Fibroblast of pulmonary artery (primary cell): ENCODE measurements at regions not wholly inside any gene's neighbourhood (a gene's known extent, or its start where the extent isn't known, plus 50 kb on each side); places are given as distances from the start of the nearest gene placed in this dataset.

Experiments used
- DNase-seq: peaks from one replicate; pipeline ENCODE4 v3.0.0-alpha.2; 2010; ENCODE audit warnings: low read depth
- H3K4me3 ChIP-seq: replicated peaks from 2 replicates; pipeline ENCODE4 v1.5.1; 2011; ENCODE audit warnings: low read depth, mild to moderate bottlenecking, control low read depth, low read length, moderate library complexity
- CTCF ChIP-seq: IDR thresholded peaks from 2 replicates; pipeline ENCODE4 v1.5.1; 2011; ENCODE audit warnings: mild to moderate bottlenecking, control low read depth, low read length, inconsistent platforms; ENCODE audit errors: missing control alignments

GRCh38 chr10:131773370-131774343 is 127.2 kb upstream of the PPP2R2D start:
- no peak overlapping the region for H3K4me3 ChIP-seq
- no peak for TF ChIP-seq CTCF
- DNase-seq, result no peak

- TF ChIP-seq CTCF, result no peak
- DNase-seq, result no peak
- H3K4me3 ChIP-seq, result no peak overlapping the region
Measured at GRCh38 chr10:131774681-131775085, 126.1 kb upstream of the PPP2R2D start.

- no peak for DNase-seq
- no peak for TF ChIP-seq CTCF
- no peak overlapping the region for H3K4me3 ChIP-seq
Measured at GRCh38 chr10:131775433-131775832, 125.4 kb upstream of the PPP2R2D start.

GRCh38 chr10:131775833-131776232 is 125.0 kb upstream of the PPP2R2D start:
- no peak for TF ChIP-seq CTCF
- no peak for DNase-seq
- H3K4me3 ChIP-seq, result no peak overlapping the region

- DNase-seq, result no peak
- no peak for TF ChIP-seq CTCF
- H3K4me3 ChIP-seq, result no peak overlapping the region
Measured at GRCh38 chr10:131776496-131776895, 124.3 kb upstream of the PPP2R2D start.

- no peak for TF ChIP-seq CTCF
- DNase-seq, result no peak
- no peak overlapping the region for H3K4me3 ChIP-seq
Measured at GRCh38 chr10:131777162-131777561, 123.6 kb upstream of the PPP2R2D start.

GRCh38 chr10:131777921-131778320 is 122.9 kb upstream of the PPP2R2D start:
- DNase-seq, result no peak
- no peak overlapping the region for H3K4me3 ChIP-seq
- TF ChIP-seq CTCF, result no peak
